ENCODE measurements at regions not wholly inside any gene's neighbourhood (a gene's known extent, or its start where the extent isn't known, plus 50 kb on each side); places are given as distances from the start of the nearest gene placed in this dataset.

GRCh38 chr12:111150921-111151840 is 217.7 kb downstream of the PHETA1 start:
- Histone ChIP-seq H3K27ac (ENCODE audit: extremely low read depth, low read depth, low read length) (no peak overlapping the region), H3K9me3 (ENCODE audit: control insufficient read depth, insufficient read depth, low read depth, low read length) (no peaks in the 10 kb centered on the region), H3K4me1 (ENCODE audit: control insufficient read depth, insufficient read depth, low read length) (peaks cover 9% of the 10 kb centered on the region), H3K4me3 (ENCODE audit: low read depth, low read length) (no peak overlapping the region), H3K36me3 (ENCODE audit: control insufficient read depth in 2 of 2, insufficient read depth in 1 of 2, low read length in 2 of 2) (no peaks in the 10 kb centered on the region)
- POLR2A ChIA-PET, result no interaction called here
- CTCF ChIA-PET, result interaction anchor here (0.5 kb wide), 1 partner anchor 263 kb away, joined by 3 read pairs; no protein-coding TSS in a partner anchor
- TF ChIP-seq ZNF266 (tag by site-specific recombination; IDR thresholded peaks at IDR 0.05; ENCODE audit: low read depth) (no peak), ZNF544 (tag by site-specific recombination; IDR thresholded peaks at IDR 0.05) (no peak), ZNF664 (tag by site-specific recombination; IDR thresholded peaks at IDR 0.05) (peak; percentile 68; the same call in 1 of the 2 replicates), ZNF791 (tag by site-specific recombination; IDR thresholded peaks at IDR 0.05) (no peak)

GRCh38 chr12:111150360-111150759 is 218.5 kb downstream of the PHETA1 start:
- TF ChIP-seq ZFHX2 (tag by site-specific recombination; conservative IDR thresholded peaks at IDR 0.05) (peak; percentile 41; the same call in 1 of the 2 replicates), ZNF335 (tag by site-specific recombination; conservative IDR thresholded peaks at IDR 0.05) (no peak)
- H3K36me3 ChIP-seq (ENCODE audit: control insufficient read depth in 2 of 2, insufficient read depth in 1 of 2, low read length in 2 of 2), result no peaks in the 10 kb centered on the region
- no peaks in the 10 kb centered on the region for H3K9me3 ChIP-seq (ENCODE audit: control insufficient read depth, insufficient read depth, low read depth, low read length)
- H3K4me1 ChIP-seq (ENCODE audit: control insufficient read depth, insufficient read depth, low read length), result peaks cover 9% of the 10 kb centered on the region
- CTCF ChIA-PET, result interaction anchor here (0.5 to 0.7 kb wide), 2 partner anchors 263 to 353 kb away, joined by 3 read pairs; no protein-coding TSS in a partner anchor
- no peak overlapping the region for H3K4me3 ChIP-seq (ENCODE audit: low read depth, low read length)
- H3K27ac ChIP-seq (ENCODE audit: extremely low read depth, low read depth, low read length), result no peak overlapping the region
- POLR2A ChIA-PET, result no interaction called here

- no peak overlapping the region for H3K4me3 ChIP-seq (ENCODE audit: low read depth, low read length)
- H3K27ac ChIP-seq (ENCODE audit: extremely low read depth, low read depth, low read length), result no peak overlapping the region
- peaks cover 9% of the 10 kb centered on the region for H3K4me1 ChIP-seq (ENCODE audit: control insufficient read depth, insufficient read depth, low read length)
- CTCF ChIA-PET, result interaction anchor here (0.5 to 0.6 kb wide), 2 partner anchors 255 to 690 kb away, joined by 4 to 5 read pairs; no protein-coding TSS in a partner anchor
- H3K36me3 ChIP-seq (ENCODE audit: control insufficient read depth in 2 of 2, insufficient read depth in 1 of 2, low read length in 2 of 2), result no peaks in the 10 kb centered on the region
- H3K9me3 ChIP-seq (ENCODE audit: control insufficient read depth, insufficient read depth, low read depth, low read length), result no peaks in the 10 kb centered on the region
- POLR2A ChIA-PET, result no interaction called here
- TF ChIP-seq SCRT1 (tag by site-specific recombination; IDR thresholded peaks at IDR 0.05; ENCODE audit: borderline replicate concordance) (no peak), ZNF560 (tag by site-specific recombination; IDR thresholded peaks at IDR 0.05; ENCODE audit: borderline replicate concordance) (no peak), ZBTB11 (tag by site-specific recombination; conservative IDR thresholded peaks at IDR 0.05; ENCODE audit: low read depth) (no peak), ZNF529 (tag by site-specific recombination; IDR thresholded peaks at IDR 0.05; ENCODE audit: insufficient replicate concordance) (no peak), ZNF335 (tag by site-specific recombination; conservative IDR thresholded peaks at IDR 0.05) (no peak), ZNF148 (tag by site-specific recombination; IDR thresholded peaks at IDR 0.05; ENCODE audit: borderline replicate concordance) (no peak), ZNF416 (tag by site-specific recombination; IDR thresholded peaks at IDR 0.05) (no peak), PRDM1 (tag by site-specific recombination; IDR thresholded peaks at IDR 0.05) (no peak), ZBTB6 (tag by site-specific recombination; IDR thresholded peaks at IDR 0.05) (no peak), KLF1 (tag by site-specific recombination; IDR thresholded peaks at IDR 0.05) (no peak), ZBTB17 (tag by site-specific recombination; IDR thresholded peaks at IDR 0.05) (no peak), ZNF274 (IDR thresholded peaks at IDR 0.05; ENCODE audit: low read length) (no peak), ZNF274 (tag by site-specific recombination; IDR thresholded peaks at IDR 0.05; ENCODE audit: borderline replicate concordance) (no peak)
- TF ChIP-seq, protein P1, sequence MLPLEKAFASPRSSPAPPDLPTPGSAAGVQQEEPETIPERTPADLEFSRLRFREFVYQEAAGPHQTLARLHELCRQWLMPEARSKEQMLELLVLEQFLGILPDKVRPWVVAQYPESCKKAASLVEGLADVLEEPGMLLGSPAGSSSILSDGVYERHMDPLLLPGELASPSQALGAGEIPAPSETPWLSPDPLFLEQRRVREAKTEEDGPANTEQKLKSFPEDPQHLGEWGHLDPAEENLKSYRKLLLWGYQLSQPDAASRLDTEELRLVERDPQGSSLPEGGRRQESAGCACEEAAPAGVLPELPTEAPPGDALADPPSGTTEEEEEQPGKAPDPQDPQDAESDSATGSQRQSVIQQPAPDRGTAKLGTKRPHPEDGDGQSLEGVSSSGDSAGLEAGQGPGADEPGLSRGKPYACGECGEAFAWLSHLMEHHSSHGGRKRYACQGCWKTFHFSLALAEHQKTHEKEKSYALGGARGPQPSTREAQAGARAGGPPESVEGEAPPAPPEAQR (tag by site-specific recombination; IDR thresholded peaks at IDR 0.05), result no peak
- TF ChIP-seq, protein P2, sequence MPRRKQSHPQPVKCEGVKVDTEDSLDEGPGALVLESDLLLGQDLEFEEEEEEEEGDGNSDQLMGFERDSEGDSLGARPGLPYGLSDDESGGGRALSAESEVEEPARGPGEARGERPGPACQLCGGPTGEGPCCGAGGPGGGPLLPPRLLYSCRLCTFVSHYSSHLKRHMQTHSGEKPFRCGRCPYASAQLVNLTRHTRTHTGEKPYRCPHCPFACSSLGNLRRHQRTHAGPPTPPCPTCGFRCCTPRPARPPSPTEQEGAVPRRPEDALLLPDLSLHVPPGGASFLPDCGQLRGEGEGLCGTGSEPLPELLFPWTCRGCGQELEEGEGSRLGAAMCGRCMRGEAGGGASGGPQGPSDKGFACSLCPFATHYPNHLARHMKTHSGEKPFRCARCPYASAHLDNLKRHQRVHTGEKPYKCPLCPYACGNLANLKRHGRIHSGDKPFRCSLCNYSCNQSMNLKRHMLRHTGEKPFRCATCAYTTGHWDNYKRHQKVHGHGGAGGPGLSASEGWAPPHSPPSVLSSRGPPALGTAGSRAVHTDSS (tag by site-specific recombination; IDR thresholded peaks at IDR 0.05), result no peak
Measured at GRCh38 chr12:111149299-111149698, 219.6 kb downstream of the PHETA1 start.

Measured in HEK293 (cell line).